ENCODE measurements at regions not wholly inside any gene's neighbourhood (a gene's known extent, or its start where the extent isn't known, plus 50 kb on each side); places are given as distances from the start of the nearest gene placed in this dataset.

DNA sequence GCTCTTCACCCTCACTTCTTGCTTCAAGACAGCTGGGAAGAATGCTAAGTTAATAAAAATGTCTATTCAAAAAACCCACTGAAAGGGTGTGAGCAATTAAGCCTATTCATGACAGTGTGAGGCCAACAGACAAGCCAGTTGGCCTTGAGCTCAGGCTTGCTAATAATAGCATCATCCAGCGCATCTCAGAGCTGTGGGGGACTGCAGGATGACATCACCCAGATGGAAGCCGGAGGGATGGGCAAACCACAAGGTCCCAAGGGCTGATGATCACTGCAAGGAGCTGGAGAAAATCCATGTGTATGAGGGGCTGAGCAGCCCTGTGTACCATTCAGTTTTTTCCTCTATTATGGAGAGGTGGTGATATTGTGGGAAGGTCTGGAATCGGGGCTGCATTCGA, 770.4 kb downstream of the TNS3 start:
- no peak for DNase-seq (ENCODE audit: low read depth in 2 of 2)

DNA sequence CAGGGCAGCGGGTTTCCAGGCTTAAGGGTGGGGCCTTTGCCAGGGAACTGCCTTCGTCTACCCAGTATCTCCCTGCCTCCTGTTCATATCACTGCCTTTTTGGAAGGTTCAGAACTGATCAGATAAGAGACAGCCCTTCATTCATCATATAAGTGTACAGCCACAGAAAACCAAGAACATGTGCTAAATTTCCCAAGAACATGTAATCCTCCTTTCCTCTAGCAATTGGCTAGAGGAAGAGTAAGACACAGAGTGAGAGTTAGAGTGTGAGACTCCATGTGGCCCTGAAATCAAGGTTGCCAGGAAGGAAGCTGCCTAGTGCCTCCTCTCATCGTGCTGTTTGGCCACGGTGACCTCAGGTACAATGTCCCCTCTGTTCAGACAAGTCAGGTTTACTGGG, 770.9 kb downstream of the TNS3 start:
- DNase-seq (ENCODE audit: low read depth in 2 of 2) = no peak

DNA sequence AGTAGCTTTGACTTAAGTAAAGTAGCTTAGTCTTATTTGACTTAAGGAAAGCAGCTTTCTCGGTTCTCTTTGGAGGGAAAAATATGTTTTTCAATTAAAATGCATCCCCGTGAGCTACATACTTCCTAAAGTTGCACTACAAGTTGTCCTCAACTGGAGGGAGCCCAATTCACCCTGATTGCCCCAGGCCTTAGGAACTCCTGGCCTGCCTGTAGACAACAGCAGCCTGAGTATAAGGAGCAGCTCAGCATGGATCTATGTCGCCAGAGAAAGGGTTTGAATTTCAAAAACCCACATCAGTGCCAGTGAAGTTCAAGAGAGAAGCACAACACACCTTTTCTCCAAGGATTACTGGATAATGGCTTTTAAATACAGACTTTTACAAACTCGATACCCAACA, 772.0 kb downstream of the TNS3 start:
- DNase-seq (ENCODE audit: low read depth in 2 of 2) = no peak

DNA sequence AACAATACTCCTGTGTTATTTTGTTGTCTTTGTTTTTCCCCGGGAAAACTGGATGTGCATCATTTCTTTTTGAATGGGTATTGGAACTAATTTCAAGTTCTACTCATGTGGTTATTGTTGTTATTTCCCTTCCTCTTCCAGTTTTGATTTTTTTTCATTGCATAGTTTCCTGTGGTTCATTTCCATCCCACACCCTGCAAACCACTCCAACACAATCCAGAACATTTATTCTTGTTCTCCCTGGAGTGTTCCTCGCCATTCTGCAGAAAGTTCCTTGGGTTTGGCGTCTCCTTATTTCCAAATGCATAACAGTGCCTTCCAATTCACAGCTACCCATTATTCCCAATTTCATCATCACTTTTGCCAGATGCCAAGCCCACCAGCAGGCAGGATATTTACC, 775.1 kb downstream of the TNS3 start:
- no peak for DNase-seq (ENCODE audit: low read depth in 2 of 2)

DNA sequence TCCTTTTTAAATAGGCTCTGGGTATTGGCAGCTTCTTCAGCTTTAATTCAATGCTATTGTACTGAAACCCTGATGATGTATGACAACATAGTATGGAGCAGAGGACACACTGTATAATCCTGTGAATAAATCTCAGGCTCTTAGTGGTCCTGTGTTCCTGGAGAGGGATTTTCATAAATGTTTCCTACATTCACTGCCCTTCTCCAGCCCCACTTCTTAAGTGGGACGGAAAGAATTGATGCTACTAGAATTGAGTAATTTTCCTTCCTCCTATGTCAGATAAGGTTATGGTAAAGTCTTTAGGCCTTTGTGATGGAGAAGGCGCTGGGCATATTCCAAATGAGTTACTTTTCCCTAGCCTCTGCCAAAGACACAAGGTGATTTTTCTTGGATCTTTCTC, 779.4 kb downstream of the TNS3 start:
- DNase-seq (ENCODE audit: low read depth in 2 of 2) = no peak

DNA sequence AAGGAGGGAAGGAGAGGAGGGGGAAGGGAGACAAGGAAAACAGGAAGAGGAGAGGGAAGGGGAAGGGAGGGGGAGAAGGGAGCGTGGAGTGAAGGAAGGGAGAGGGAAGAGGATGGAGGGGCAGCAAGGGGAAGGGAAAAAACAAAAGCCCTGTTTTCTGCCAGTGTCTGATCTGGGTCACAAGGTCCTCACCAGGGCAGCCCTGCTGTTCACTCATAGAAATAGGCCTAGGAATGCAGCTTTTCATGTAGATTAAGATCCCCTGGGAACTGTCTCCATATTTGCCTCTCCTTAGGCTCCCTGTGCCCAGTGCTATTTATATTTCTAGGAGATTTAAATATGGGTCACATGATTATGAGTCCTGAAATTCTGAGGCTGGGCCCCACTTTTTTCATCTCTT, 790.7 kb downstream of the TNS3 start:
- DNase-seq (ENCODE audit: low read depth in 2 of 2) = no peak

DNA sequence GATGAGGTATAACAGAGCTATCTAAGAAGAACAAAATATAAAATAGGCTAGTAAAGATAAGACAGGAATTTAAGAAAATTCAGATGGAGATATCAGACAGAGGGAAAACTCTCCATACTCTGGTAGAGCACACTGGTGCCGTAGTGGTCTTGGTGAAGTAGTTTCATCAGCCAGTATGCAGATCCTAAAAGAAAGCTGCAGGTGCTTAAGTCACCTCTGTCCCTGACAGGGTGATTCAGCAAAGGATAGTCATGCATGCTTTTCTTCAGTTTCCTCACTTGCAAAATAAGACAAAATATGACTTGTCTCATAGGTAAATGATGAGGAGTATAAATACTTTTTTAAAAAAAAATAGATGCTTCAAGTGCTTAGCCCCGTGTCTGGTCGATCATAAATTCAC, 794.9 kb downstream of the TNS3 start:
- DNase-seq (ENCODE audit: low read depth in 2 of 2) = no peak

DNA sequence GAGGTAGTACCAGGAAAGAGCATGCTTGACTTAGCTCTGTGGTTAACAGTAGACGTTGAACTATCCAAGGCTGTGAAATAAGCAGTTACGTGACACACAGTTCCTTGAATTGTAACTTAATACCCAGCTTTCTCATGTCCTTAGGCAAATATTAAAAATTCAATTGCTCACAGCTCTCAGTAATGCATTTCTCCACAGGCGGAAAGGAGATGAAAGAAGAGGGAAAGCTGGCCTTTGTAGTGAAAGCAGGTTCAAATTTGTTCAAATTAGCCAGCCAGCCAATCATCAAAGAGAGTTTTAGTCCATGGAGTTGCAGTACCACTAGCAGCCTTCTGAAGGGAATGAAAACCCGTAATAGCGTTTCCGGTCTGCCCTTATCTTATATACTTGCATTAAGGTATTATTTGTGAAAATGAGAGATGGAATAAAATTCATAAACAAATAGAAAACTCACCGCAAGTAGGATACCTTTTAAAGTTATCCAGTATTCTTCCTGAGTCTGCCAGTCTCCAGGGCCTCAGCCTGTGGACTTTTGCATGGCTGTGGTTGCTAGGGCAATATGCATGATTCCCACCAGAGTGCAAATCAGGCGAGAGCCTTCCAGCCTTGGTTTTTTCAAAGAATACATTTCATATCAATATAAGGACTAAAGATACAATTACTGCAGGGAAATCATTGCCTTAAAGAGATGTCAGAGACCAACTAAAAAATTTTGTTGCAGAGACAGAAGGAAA, 795.5 kb downstream of the TNS3 start:
- no peak for DNase-seq (ENCODE audit: low read depth in 2 of 2)

DNA sequence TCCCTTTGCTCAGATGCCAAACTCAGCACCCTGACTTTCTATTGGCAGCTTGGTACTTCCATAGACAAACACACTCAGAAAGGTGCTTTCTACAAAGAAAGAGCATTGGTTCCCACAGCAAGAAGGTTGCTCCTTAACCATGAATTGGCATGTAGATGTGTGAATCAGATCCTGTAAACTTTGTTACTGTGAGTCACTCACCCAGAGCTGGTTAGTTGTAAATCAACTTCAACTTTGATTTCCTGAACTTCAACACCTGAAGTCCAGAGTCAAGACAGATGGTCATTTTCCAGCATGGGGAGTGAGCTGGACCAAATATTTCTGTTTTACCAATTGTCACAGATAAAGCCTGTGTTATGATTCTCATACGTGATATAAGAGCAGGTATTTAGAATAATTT, 797.2 kb downstream of the TNS3 start:
- DNase-seq (ENCODE audit: low read depth in 2 of 2) = no peak

DNA sequence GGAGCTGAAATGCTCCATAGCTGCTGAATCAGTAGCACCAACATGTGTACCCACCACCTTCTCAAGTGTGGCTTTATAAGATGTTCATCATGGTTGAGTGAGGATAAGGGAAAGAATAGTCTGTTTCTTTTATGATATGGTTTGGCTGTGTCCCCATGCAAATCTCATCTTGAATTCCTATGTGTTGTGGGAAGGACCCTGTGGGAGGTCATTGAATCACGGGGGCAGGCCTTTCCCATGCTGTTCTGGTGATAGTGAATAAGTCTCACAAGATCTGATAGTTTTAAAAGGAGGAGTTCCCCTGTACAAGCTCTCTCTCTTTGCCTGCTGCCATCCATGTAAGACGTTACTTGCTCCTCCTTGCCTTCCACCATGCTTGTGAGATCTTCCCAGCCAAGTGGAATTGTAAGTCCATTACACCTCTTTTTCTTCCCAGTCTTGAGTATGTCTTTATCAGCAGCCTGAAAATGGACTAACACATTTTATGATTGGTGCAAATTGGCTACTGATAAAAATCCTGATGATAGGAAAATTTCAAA, 799.9 kb downstream of the TNS3 start:
- no peak for DNase-seq (ENCODE audit: low read depth in 2 of 2)

DNA sequence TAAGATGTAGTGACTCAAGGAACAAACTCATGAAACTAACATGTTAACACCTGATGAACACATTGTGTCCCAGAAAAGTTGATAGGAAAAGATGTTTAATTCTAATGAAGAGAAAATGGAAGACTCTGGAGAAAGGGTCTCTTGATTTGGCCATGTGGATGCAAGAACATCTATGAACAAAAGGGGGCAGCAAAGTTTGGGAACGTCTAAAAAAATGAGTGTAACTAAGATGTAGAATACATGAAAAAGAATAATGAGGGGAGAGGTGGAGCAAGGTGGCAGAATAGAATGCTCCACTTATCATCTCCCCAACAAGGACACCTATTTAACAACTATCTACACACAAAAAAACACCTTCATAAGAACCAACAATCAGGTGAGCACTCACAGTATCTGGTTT, 805.1 kb downstream of the TNS3 start:
- DNase-seq (ENCODE audit: low read depth in 2 of 2) = no peak

DNA sequence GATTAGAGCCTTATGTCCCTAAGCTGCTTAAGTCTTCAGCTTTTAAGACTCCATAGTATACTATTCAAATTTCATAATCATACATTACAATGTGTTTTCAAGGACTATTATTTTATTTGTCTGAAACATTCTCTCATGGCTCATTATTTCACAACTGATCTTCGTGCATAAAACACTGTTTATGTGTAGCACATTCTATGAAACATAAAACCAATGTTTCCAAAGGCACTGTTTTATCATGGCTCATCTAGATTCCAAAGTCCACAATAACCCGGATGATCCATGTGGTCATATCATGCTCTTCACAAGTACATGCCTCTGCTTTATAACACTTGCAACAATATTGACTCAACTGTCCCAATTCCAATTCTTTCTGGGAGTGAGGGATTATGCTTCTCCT, 806.1 kb downstream of the TNS3 start:
- no peak for DNase-seq (ENCODE audit: low read depth in 2 of 2)

DNA sequence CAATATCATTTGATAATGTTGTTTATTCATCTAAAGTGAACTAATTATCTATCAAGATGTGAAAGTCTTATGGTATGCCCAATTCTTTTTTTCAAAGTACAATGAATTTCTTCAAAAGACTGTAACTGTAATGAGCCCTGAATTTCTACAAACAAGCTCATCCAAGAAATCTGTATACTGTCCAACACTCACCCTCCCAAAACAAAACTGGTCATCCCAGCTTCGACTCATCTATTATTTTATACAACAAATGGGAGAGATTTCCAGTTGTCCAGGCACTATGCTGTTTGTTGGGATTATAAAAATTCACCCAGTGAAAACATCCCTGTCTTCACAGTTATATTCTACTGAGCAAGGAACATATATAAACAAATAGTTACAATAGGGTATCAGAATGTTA, 806.9 kb downstream of the TNS3 start:
- DNase-seq (ENCODE audit: low read depth in 2 of 2) = no peak

DNA sequence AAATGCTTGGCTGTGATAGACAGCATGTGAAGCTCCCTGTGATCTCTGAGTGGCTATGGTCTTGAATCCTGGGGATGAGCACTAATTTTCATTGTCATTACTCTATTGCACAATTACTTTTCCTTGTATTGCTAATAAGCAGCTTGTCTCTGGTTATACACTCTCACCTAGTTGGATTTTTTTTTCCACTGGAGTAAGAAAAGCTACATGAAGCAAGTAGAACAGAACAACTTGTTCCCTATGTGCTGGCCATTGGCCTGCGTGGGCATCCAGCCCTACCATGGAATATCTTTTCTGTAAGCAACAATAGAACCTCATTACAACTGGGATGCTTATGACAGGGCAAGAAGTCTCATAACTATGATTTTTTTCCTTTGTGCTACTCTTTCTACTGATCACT, 807.4 kb downstream of the TNS3 start:
- DNase-seq (ENCODE audit: low read depth in 2 of 2) = no peak

DNA sequence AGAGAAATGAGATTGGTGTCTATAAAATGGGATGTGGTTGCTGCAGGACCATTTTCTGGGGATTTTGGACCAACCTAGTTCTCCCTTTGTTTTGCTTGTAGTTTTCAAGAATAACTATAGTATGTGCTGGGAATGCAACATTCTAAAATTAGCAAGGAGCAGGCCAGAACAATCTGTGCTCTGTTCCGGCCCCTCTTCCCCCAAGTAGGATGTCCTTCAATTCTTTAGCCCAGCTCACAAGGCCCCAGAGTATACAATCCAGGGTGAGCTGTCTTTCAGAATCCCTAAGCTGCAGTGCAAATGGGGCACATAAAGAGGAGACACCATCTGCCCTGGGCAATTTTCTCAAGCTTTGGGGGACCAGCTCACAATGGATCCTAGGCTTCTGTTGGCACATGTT, 809.1 kb downstream of the TNS3 start:
- no peak for DNase-seq (ENCODE audit: low read depth in 2 of 2)

DNA sequence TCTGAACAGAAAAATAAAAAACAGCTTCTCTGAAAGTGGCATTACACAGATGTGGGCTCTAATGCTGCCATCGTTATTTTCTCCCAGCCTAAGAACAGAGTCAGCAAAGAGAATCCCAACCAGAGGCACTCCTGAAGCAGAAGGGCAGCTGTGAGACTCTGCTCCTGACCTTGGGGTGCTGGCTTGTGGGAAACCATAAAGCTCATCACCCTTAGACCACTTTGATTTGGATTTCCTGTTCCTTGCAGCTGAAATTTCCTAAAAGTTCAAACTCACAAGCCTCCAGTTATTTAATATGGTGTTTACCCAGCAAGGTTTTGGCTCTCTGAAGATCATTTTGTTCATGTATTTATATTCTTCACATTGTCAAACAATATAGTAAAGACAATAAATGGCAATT, 814.8 kb downstream of the TNS3 start:
- DNase-seq (ENCODE audit: low read depth in 2 of 2) = no peak

DNA sequence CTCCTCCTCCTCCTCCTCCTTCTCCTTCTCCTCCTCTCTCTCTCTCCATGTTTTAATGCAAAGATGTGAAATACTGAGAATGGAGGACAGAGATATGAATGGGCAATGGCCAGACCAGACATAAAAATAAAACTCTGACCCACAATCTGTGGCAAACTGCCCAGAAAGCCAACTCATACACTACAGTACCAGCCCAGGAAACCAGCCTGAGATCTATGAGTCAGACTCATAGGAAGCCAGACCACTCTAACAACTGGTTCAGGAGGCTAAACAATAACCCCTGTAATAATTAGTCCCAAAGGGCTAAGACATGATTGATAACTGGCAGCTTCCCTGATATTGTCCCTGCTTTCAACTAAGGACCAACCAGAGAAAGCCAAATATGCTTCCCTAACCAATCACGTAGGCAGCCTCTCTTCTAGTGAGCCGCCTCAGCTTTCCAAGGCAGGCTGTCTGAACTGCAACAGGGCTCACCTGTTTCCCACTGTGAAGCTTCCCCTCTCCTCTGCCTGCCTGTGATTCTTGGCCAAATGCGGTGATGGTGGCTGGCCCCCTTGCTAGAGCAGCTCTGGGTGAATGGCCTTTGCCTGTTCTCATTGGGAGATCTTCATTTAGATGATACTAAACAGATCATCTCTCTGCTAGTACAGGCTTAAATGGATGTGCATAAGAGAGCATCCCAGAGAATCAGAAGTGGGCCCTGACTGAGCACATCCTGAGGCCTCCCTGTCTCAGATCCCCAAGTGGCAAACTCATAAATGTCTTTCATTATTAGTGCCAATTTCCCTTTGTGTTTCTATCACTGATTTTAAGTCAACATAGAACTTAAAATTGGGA, 817.6 kb downstream of the TNS3 start:
- no peak for DNase-seq (ENCODE audit: low read depth in 2 of 2)

DNA sequence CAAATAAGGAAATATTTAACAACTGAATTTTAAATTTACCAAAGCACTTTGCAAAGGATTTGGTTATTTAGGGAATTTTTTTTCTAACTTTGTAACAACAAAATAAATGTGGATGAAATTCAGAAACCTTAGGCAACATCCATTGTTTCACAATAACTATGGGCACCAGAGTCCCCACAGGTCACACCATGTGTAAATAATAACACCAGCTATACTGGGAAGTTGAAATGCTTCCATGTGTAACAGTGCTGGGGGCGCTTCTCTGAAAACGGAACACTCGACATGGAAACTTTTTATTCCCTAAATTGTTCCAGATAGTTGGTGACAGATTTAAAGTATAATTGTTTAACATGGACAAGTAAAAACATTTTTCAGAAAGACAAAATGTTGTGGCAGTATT, 818.6 kb downstream of the TNS3 start:
- no peak for DNase-seq (ENCODE audit: low read depth in 2 of 2)

DNA sequence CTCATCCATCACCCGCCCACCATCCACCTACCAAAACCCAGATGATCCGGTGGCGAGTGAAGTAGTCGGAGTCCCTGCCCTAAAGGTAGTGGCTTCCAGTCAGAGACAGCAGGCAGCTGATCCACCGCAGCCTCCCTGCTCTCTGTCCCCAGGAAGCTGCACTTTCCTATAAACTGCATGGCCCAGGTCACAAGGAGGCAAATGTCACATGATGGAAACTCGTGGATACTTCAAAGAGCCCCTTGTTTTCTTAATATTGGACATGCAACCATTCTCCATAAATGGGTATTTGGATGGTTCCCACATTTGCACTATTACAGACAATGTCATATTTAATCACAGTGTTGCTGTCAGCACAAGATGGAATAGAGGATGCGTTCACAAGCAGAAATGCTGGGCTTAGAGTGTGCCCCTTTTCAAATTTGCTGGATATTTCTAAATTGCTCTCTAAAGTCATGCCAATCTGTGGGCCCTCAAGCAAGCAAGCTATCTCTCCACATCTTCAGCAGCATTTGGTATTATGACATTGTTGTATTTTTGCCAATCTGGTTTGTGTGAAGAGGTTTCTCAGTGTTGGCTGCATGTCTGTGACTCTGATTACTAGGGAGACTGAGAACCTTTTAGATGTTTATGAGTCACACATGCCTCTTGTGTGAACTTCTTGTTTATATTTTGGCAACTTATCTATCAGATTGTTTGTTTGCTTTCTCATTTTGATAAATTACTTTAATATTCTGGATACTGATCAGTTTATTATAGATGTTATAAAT, 822.0 kb downstream of the TNS3 start:
- DNase-seq (ENCODE audit: low read depth in 2 of 2) = no peak

DNA sequence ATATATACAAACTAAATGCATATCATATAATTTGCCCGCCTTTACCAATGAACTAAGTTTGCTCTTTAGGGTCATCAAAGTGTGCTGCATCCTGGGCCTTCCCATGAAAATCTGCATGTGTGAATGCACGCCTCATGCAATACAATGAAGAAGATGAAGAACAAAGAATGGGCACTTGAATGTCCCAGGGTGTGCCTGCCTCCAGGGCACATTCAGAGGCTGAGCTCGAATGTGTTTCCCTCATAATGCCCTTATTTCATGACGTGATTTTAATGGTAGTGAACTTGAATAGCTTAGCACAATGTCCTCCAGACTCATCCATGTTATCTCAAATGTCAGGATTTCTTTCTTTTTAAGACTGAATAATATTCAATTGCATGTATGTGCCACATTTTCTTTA, 824.9 kb downstream of the TNS3 start:
- DNase-seq (ENCODE audit: low read depth in 2 of 2) = no peak

DNA sequence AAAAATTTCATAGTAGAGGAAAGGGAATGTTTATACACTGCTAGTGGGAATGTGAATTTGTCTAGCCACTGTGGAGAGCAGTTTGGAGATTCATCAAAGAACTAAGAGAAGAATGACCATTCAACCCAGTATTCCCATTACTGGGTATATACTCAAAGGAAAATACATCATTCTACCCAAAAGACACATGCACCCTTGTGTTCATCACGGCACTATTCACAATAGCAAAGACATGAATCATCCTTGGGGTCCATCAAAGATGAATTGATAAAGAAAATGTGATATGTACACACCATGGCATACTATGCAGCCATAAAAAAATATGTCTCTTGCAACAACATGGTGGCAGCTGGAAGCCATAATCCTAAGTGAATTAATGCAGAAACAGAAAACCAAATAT, 825.7 kb downstream of the TNS3 start:
- no peak for DNase-seq (ENCODE audit: low read depth in 2 of 2)
